PFSK-1 (cell line): ENCODE measurements at regions not wholly inside any gene's neighbourhood (a gene's known extent, or its start where the extent isn't known, plus 50 kb on each side); places are given as distances from the start of the nearest gene placed in this dataset.

Experiments used
- FOXP2 ChIP-seq: optimal IDR thresholded peaks from 2 replicates; pipeline ENCODE3; 2011; ENCODE audit warnings: borderline replicate concordance, control low read depth, inconsistent platforms; ENCODE audit not compliant: insufficient read depth; ENCODE audit errors: extremely low read length, extremely low read depth
- POLR2AphosphoS5 ChIP-seq: IDR thresholded peaks from 2 replicates; pipeline ENCODE4 v1.6.1; 2012; ENCODE audit warnings: low read depth, mild to moderate bottlenecking, control low read depth, low read length, moderate library complexity
- SIN3A ChIP-seq: IDR thresholded peaks from 2 replicates; pipeline ENCODE4 v1.6.1; 2012; ENCODE audit warnings: mild to moderate bottlenecking, low read length, moderate library complexity, borderline replicate concordance; ENCODE audit not compliant: insufficient read depth
- TAF1 ChIP-seq: IDR thresholded peaks from 2 replicates; pipeline ENCODE4 v1.6.1; 2012; ENCODE audit warnings: low read length, control low read depth, borderline replicate concordance; ENCODE audit not compliant: insufficient read depth
- TF ChIP-seq, protein P1 (sequence below), 2 experiments: IDR thresholded peaks; 2 replicates each; pipeline versions ENCODE4 v1.6.1 to v1.8.0; 2011 to 2012; ENCODE audit warnings: low read depth in 2 of 2, low read length in 2 of 2, control low read depth in 1 of 2, inconsistent platforms in 1 of 2, mild to moderate bottlenecking in 1 of 2, moderate library complexity in 1 of 2; ENCODE audit not compliant: insufficient read depth in 1 of 2

GRCh38 chr1:181318858-181319235, 164.5 kb upstream of the CACNA1E start:
- no peak for TF ChIP-seq SIN3A
- no peak for TF ChIP-seq POLR2AphosphoS5
- no peak for TF ChIP-seq TAF1
- no peak for TF ChIP-seq FOXP2
- TF ChIP-seq, protein P1, sequence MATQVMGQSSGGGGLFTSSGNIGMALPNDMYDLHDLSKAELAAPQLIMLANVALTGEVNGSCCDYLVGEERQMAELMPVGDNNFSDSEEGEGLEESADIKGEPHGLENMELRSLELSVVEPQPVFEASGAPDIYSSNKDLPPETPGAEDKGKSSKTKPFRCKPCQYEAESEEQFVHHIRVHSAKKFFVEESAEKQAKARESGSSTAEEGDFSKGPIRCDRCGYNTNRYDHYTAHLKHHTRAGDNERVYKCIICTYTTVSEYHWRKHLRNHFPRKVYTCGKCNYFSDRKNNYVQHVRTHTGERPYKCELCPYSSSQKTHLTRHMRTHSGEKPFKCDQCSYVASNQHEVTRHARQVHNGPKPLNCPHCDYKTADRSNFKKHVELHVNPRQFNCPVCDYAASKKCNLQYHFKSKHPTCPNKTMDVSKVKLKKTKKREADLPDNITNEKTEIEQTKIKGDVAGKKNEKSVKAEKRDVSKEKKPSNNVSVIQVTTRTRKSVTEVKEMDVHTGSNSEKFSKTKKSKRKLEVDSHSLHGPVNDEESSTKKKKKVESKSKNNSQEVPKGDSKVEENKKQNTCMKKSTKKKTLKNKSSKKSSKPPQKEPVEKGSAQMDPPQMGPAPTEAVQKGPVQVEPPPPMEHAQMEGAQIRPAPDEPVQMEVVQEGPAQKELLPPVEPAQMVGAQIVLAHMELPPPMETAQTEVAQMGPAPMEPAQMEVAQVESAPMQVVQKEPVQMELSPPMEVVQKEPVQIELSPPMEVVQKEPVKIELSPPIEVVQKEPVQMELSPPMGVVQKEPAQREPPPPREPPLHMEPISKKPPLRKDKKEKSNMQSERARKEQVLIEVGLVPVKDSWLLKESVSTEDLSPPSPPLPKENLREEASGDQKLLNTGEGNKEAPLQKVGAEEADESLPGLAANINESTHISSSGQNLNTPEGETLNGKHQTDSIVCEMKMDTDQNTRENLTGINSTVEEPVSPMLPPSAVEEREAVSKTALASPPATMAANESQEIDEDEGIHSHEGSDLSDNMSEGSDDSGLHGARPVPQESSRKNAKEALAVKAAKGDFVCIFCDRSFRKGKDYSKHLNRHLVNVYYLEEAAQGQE (IDR thresholded peaks at IDR 0.05; ENCODE audit: insufficient read depth in 1 of 2, low read depth in 2 of 2, low read length in 2 of 2): no peak
